OCI-LY7 (cell line): ENCODE measurements at regions not wholly inside any gene's neighbourhood (a gene's known extent, or its start where the extent isn't known, plus 50 kb on each side); places are given as distances from the start of the nearest gene placed in this dataset.

Experiments
- CTCF ChIP-seq: fragments of 200-600 bp; sonication (generic); conservative IDR thresholded peaks from 2 replicates; pipeline ENCODE4 v1.5.1; 2014; ENCODE audit warnings: mild to moderate bottlenecking, antibody characterized with exemption, low read length, moderate library complexity, mixed read lengths
- EZH2phosphoT487 ChIP-seq: fragments of 200-600 bp; sonication (generic); IDR thresholded peaks from 2 replicates; pipeline ENCODE4 v1.6.1; 2018; ENCODE audit warnings: low read depth, borderline replicate concordance, mild to moderate bottlenecking, mixed run types, antibody characterized with exemption, low read length, moderate library complexity, mixed read lengths

GRCh38 chr2:220240641-220241040 is 613.2 kb downstream of the SLC4A3 start:
- no peak for TF ChIP-seq CTCF
- TF ChIP-seq EZH2phosphoT487, result no peak
